H1 (cell line): ENCODE measurements at regions not wholly inside any gene's neighbourhood (a gene's known extent, or its start where the extent isn't known, plus 50 kb on each side); places are given as distances from the start of the nearest gene placed in this dataset.

ENCODE experiments used
- CEBPB ChIP-seq: IDR thresholded peaks from 2 replicates; pipeline ENCODE4 v1.6.1; 2012; ENCODE audit warnings: low read depth, low read length
- CHD2 ChIP-seq: IDR thresholded peaks from 2 replicates; pipeline ENCODE4 v1.6.1; 2012; ENCODE audit warnings: low read length, improper control_type of control experiment
- CREB1 ChIP-seq: IDR thresholded peaks from 2 replicates; pipeline ENCODE4 v1.6.1; 2012; ENCODE audit warnings: inconsistent platforms
- CTCF ChIP-seq, 3 experiments: IDR thresholded peaks; 1 replicate in 2 of 3; 2 replicates in 1 of 3; pipeline versions ENCODE4 v1.5.1 to v1.6.1; 2011; ENCODE audit warnings: low read length in 3 of 3, mild to moderate bottlenecking in 3 of 3, inconsistent platforms in 2 of 3, low read depth in 1 of 3, moderate library complexity in 1 of 3; ENCODE audit not compliant: insufficient read depth in 1 of 3; ENCODE audit errors: control extremely low read depth in 1 of 3
- JUND ChIP-seq: IDR thresholded peaks from 2 replicates; pipeline ENCODE4 v1.6.1; 2011; ENCODE audit warnings: mild to moderate bottlenecking, improper control_type of control experiment, low read length
- POLR2A ChIP-seq, 2 experiments: IDR thresholded peaks; 1 replicate in 1 of 2; 2 replicates in 1 of 2; pipeline ENCODE4 v1.6.1; 2011; ENCODE audit warnings: low read depth in 2 of 2, low read length in 2 of 2, mild to moderate bottlenecking in 2 of 2; ENCODE audit errors: control extremely low read depth in 1 of 2
- RAD21 ChIP-seq, 2 experiments: IDR thresholded peaks in 1 of 2; conservative IDR thresholded peaks in 1 of 2; 2 replicates each; pipeline ENCODE4 v1.6.1; 2011; ENCODE audit warnings: low read depth in 2 of 2, low read length in 2 of 2, improper control_type of control experiment in 1 of 2, inconsistent platforms in 1 of 2, mild to moderate bottlenecking in 1 of 2, moderate library complexity in 1 of 2
- SP1 ChIP-seq: IDR thresholded peaks from 2 replicates; pipeline ENCODE4 v1.6.1; 2011; ENCODE audit warnings: low read depth, low read length
- SP4 ChIP-seq: IDR thresholded peaks from 2 replicates; pipeline ENCODE4 v1.6.1; 2012; ENCODE audit warnings: low read length, inconsistent platforms
- TAF1 ChIP-seq: IDR thresholded peaks from 2 replicates; pipeline ENCODE4 v1.6.1; 2011; ENCODE audit warnings: mild to moderate bottlenecking, low read depth, low read length
- TEAD4 ChIP-seq: IDR thresholded peaks from 2 replicates; pipeline ENCODE4 v1.6.1; 2012; ENCODE audit warnings: low read depth, low read length, inconsistent platforms, mixed read lengths
- YY1 ChIP-seq: IDR thresholded peaks from 2 replicates; pipeline ENCODE4 v1.6.1; 2011; ENCODE audit warnings: low read depth, mild to moderate bottlenecking, low read length
- TF ChIP-seq, protein P1 (sequence below): IDR thresholded peaks from 2 replicates; pipeline ENCODE4 v1.6.1; 2011; ENCODE audit warnings: low read length, improper control_type of control experiment

- TF ChIP-seq CTCF (IDR thresholded peaks at IDR 0.05; ENCODE audit: control extremely low read depth in 1 of 3, insufficient read depth in 1 of 3, low read depth in 1 of 3, low read length in 3 of 3), result no peak
- no peak for TF ChIP-seq SP1
- TF ChIP-seq, protein P1, sequence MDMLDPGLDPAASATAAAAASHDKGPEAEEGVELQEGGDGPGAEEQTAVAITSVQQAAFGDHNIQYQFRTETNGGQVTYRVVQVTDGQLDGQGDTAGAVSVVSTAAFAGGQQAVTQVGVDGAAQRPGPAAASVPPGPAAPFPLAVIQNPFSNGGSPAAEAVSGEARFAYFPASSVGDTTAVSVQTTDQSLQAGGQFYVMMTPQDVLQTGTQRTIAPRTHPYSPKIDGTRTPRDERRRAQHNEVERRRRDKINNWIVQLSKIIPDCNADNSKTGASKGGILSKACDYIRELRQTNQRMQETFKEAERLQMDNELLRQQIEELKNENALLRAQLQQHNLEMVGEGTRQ, result no peak
- TF ChIP-seq POLR2A (IDR thresholded peaks at IDR 0.05; ENCODE audit: control extremely low read depth in 1 of 2, low read depth in 2 of 2, low read length in 2 of 2), result no peak
- TF ChIP-seq TAF1, result no peak
- no peak for TF ChIP-seq TEAD4
- no peak for TF ChIP-seq YY1
- no peak for TF ChIP-seq CHD2
- TF ChIP-seq JUND, result no peak
- no peak for TF ChIP-seq CEBPB
- TF ChIP-seq SP4, result no peak
- TF ChIP-seq RAD21 (IDR thresholded peaks at IDR 0.05 in 1 of 2, conservative IDR thresholded peaks at IDR 0.05 in 1 of 2; ENCODE audit: low read depth in 2 of 2, low read length in 2 of 2), result no peak
- TF ChIP-seq CREB1, result no peak
Observed at GRCh38 chr2:217231724-217232123, 371.9 kb upstream of the TNP1 start.
